ENCODE measurements at regions not wholly inside any gene's neighbourhood (a gene's known extent, or its start where the extent isn't known, plus 50 kb on each side); places are given as distances from the start of the nearest gene placed in this dataset.

DNA sequence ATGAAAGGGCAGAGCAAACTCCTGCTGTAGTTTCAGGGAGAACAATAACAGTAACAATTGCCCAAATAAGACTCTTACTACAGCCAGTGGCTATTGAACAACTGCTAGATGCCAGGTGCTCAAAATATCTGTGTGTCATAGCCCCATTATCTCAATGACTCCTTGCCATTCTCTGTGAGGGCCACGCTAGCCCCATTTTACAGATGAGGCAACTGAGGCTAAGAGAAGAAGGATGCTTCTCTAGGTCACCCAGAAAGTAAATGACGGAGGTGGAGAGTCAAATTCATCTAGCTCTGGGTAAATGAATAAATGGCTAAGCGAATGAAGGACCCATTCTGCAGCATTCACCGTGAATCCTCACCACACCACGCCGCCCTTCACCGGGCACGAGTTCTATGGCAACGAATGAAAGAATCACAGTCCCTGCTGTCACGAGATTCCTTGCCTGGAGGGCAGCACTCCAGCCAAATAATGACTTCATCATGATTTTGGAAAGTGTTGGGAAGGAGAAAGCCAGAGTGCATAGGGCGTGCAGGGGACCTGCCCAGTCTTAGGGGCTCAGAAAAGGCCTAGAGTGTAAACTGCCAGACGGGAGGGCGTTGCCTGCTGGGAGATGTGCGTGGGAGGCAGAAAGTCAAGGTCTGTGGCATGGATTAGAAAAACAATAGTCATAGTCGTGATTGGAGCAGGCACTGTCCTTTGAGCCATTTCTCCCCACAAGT is 147.2 kb downstream of the C9orf50 start:
- no peak overlapping the region for H3K4me2 ChIP-seq (ENCODE audit: low read length)
- H3K27me3 ChIP-seq (ENCODE audit: low read depth, low read length): 0 out of 2 replicates have a peak, but pooled peaks cover 11% of the 10 kb centered on the region
- H3K4me1 ChIP-seq (ENCODE audit: low read length): no peaks in the 10 kb centered on the region
- H2AFZ ChIP-seq (ENCODE audit: low read depth, low read length): no peak overlapping the region
- no peaks in the 10 kb centered on the region for H4K20me1 ChIP-seq (ENCODE audit: insufficient read depth, low read length)
- H3K9me3 ChIP-seq (ENCODE audit: insufficient read depth, low read length): no peaks in the 10 kb centered on the region
- no peaks in the 10 kb centered on the region for H3K36me3 ChIP-seq (replicated peaks; ENCODE audit: low read depth, low read length)
- H3K79me2 ChIP-seq (ENCODE audit: low read length): no peaks in the 10 kb centered on the region
- H3K4me3 ChIP-seq (ENCODE audit: low read length): no peak overlapping the region
- TF ChIP-seq, protein P1, sequence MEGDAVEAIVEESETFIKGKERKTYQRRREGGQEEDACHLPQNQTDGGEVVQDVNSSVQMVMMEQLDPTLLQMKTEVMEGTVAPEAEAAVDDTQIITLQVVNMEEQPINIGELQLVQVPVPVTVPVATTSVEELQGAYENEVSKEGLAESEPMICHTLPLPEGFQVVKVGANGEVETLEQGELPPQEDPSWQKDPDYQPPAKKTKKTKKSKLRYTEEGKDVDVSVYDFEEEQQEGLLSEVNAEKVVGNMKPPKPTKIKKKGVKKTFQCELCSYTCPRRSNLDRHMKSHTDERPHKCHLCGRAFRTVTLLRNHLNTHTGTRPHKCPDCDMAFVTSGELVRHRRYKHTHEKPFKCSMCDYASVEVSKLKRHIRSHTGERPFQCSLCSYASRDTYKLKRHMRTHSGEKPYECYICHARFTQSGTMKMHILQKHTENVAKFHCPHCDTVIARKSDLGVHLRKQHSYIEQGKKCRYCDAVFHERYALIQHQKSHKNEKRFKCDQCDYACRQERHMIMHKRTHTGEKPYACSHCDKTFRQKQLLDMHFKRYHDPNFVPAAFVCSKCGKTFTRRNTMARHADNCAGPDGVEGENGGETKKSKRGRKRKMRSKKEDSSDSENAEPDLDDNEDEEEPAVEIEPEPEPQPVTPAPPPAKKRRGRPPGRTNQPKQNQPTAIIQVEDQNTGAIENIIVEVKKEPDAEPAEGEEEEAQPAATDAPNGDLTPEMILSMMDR (IDR thresholded peaks at IDR 0.05; ENCODE audit: low read depth, low read length): no peak
- no peak for TF ChIP-seq EZH2phosphoT487 (IDR thresholded peaks at IDR 0.05; ENCODE audit: low read depth)
- H3K9ac ChIP-seq (ENCODE audit: low read length): no peak overlapping the region
- no peak overlapping the region for H3K27ac ChIP-seq (ENCODE audit: low read length)

DNA sequence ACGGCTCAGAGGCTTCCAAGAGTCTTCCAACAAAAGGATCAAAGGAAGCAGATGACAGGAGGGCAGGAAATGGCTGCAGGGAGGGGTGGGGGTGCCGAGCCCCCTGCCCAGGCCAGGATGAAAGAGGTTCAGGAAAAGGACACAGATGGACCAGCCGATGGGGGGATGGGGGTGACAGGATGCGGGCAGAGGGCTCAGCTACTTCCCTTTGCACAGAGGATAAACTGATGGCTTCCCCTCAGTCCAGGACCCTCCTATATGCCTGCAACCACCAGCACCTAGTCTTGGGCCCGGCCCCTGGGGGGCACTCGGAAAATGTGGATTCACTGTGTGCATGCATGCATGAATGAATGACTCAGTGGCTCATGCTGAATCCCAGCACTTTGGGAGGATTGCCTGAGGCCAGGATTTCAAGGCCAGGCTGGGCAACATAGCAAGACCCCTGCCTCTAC is 148.2 kb downstream of the C9orf50 start:
- Histone ChIP-seq H3K4me1 (ENCODE audit: low read length) (no peaks in the 10 kb centered on the region), H3K27ac (ENCODE audit: low read length) (no peak overlapping the region)
- TF ChIP-seq EZH2phosphoT487 (IDR thresholded peaks at IDR 0.05; ENCODE audit: low read depth): no peak
- TF ChIP-seq, protein P1 (IDR thresholded peaks at IDR 0.05; ENCODE audit: low read depth, low read length): no peak

DNA sequence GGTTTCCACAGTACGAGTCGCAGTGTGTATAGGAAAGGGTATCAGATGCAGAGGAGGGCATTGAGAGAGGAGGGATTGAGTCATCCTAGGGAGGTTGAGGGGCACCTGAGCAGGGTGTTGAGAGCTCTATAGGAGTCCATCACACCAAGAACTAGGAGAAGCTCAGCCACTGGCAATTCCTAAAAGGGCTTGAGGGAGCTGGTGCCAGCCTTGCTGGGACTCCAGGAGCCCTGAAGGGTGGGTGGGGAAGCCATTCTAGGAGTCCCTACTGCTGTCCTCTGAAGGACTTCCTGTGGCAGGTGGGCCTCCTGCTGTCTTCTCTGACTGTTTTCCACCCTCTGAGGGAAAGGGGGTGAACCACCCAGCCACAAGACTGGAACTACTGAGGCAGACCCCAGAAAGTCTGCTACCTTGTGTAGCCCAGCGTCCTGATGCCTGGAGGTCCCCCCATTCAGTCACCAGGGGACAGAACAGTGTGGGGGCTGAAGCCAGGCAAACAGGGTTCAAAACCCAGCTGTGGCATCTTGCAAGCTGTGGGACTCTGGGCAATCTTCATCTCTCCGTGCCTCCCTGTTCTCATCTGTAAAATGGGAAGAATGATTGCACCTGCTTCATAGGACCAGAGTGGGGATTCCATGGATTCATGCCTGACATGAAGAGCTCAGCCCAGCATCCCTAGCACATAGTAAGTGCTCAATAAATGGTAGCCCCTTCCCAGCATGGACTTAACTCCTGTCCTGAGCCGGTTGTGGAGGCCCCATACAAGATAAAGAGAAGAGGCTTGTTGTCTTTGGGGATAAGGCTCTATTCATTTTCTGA is 149.5 kb downstream of the C9orf50 start:
- H3K79me2 ChIP-seq (ENCODE audit: low read length): no peaks in the 10 kb centered on the region
- H4K20me1 ChIP-seq (ENCODE audit: insufficient read depth, low read length): no peaks in the 10 kb centered on the region
- H3K27me3 ChIP-seq (ENCODE audit: low read depth, low read length): 0 out of 2 replicates have a peak, but pooled peaks cover 11% of the 10 kb centered on the region
- no peak overlapping the region for H3K9ac ChIP-seq (ENCODE audit: low read length)
- H3K9me3 ChIP-seq (ENCODE audit: insufficient read depth, low read length): no peaks in the 10 kb centered on the region
- H3K4me2 ChIP-seq (ENCODE audit: low read length): no peak overlapping the region
- TF ChIP-seq, protein P1 (IDR thresholded peaks at IDR 0.05; ENCODE audit: low read depth, low read length): no peak
- no peak for TF ChIP-seq EZH2phosphoT487 (IDR thresholded peaks at IDR 0.05; ENCODE audit: low read depth)
- no peaks in the 10 kb centered on the region for H3K4me1 ChIP-seq (ENCODE audit: low read length)
- H2AFZ ChIP-seq (ENCODE audit: low read depth, low read length): no peak overlapping the region
- no peak overlapping the region for H3K4me3 ChIP-seq (ENCODE audit: low read length)
- no peaks in the 10 kb centered on the region for H3K36me3 ChIP-seq (replicated peaks; ENCODE audit: low read depth, low read length)
- H3K27ac ChIP-seq (ENCODE audit: low read length): no peak overlapping the region

More for the DNA sequence above, 148.2 kb downstream of the C9orf50 start:
- H3K27me3 ChIP-seq (ENCODE audit: low read depth, low read length): 0 out of 2 replicates have a peak, but pooled peaks cover 11% of the 10 kb centered on the region
- no peak overlapping the region for H3K4me2 ChIP-seq (ENCODE audit: low read length)
- no peak overlapping the region for H3K4me3 ChIP-seq (ENCODE audit: low read length)
- no peaks in the 10 kb centered on the region for H4K20me1 ChIP-seq (ENCODE audit: insufficient read depth, low read length)
- H3K9ac ChIP-seq (ENCODE audit: low read length): no peak overlapping the region
- no peak overlapping the region for H2AFZ ChIP-seq (ENCODE audit: low read depth, low read length)
- no peaks in the 10 kb centered on the region for H3K79me2 ChIP-seq (ENCODE audit: low read length)
- no peaks in the 10 kb centered on the region for H3K36me3 ChIP-seq (replicated peaks; ENCODE audit: low read depth, low read length)
- H3K9me3 ChIP-seq (ENCODE audit: insufficient read depth, low read length): no peaks in the 10 kb centered on the region

DNA sequence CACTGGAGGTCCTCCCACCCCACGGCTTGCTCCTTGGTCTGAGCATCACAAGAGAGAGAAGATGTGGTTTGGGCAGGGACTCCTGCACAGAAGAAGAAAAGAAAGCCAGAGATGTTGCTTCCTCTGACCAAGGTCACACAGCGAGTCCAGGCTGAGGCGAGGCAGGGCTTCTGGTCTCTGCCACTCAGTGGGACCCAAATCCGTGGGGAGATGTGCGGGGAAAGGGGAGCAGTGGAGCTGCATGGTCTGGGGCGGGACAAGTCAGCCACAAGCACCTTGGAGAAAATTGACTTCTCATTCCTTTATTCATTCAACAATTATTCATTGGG is 150.9 kb downstream of the C9orf50 start:
- no peaks in the 10 kb centered on the region for H3K9me3 ChIP-seq (ENCODE audit: insufficient read depth, low read length)
- no peak overlapping the region for H3K9ac ChIP-seq (ENCODE audit: low read length)
- no peak overlapping the region for H3K4me2 ChIP-seq (ENCODE audit: low read length)
- no peak overlapping the region for H3K27ac ChIP-seq (ENCODE audit: low read length)
- no peak overlapping the region for H3K4me3 ChIP-seq (ENCODE audit: low read length)
- H3K27me3 ChIP-seq (ENCODE audit: low read depth, low read length): peaks cover 7% of the 10 kb centered on the region; the same call in 1 of the 2 replicates
- no peaks in the 10 kb centered on the region for H3K4me1 ChIP-seq (ENCODE audit: low read length)
- no peak for TF ChIP-seq EZH2phosphoT487 (IDR thresholded peaks at IDR 0.05; ENCODE audit: low read depth)
- H4K20me1 ChIP-seq (ENCODE audit: insufficient read depth, low read length): no peaks in the 10 kb centered on the region
- H2AFZ ChIP-seq (ENCODE audit: low read depth, low read length): no peak overlapping the region
- H3K36me3 ChIP-seq (replicated peaks; ENCODE audit: low read depth, low read length): no peaks in the 10 kb centered on the region
- no peaks in the 10 kb centered on the region for H3K79me2 ChIP-seq (ENCODE audit: low read length)
